SIG-M5 (cell line): ENCODE measurements at regions not wholly inside any gene's neighbourhood (a gene's known extent, or its start where the extent isn't known, plus 50 kb on each side); places are given as distances from the start of the nearest gene placed in this dataset.

Source experiments
- DNase-seq: peaks from one replicate; lab custom pipeline; 2025; lab: John Stamatoyannopoulos, UW

GRCh38 chr12:97093187-97093683 lies 186.2 kb downstream of the NEDD1 start:
- DNase-seq, result no peak

- no peak for DNase-seq
Measured at GRCh38 chr12:97097734-97098133, 190.7 kb downstream of the NEDD1 start.

- no peak for DNase-seq
Measured at GRCh38 chr12:97109441-97109840, 202.4 kb downstream of the NEDD1 start.

- no peak for DNase-seq
Measured at GRCh38 chr12:97112136-97112535, 205.1 kb downstream of the NEDD1 start.

- DNase-seq, result no peak
Measured at GRCh38 chr12:97118796-97119375, 211.8 kb downstream of the NEDD1 start.

- no peak for DNase-seq
Measured at GRCh38 chr12:97127061-97127460, 220.0 kb downstream of the NEDD1 start.

- DNase-seq, result no peak
Measured at GRCh38 chr12:97131220-97131981, 224.3 kb downstream of the NEDD1 start.

GRCh38 chr12:97132270-97132669 lies 225.2 kb downstream of the NEDD1 start:
- DNase-seq, result no peak

GRCh38 chr12:97134495-97134894 lies 227.4 kb downstream of the NEDD1 start:
- no peak for DNase-seq

GRCh38 chr12:97140355-97140754 lies 233.3 kb downstream of the NEDD1 start:
- no peak for DNase-seq

- no peak for DNase-seq
Measured at GRCh38 chr12:97142737-97143410, 235.8 kb downstream of the NEDD1 start.

- no peak for DNase-seq
Measured at GRCh38 chr12:97148941-97149559, 242.0 kb downstream of the NEDD1 start.

GRCh38 chr12:97151481-97151880 lies 244.4 kb downstream of the NEDD1 start:
- no peak for DNase-seq

- no peak for DNase-seq
Measured at GRCh38 chr12:97159377-97159776, 252.3 kb downstream of the NEDD1 start.

GRCh38 chr12:97160277-97160676 lies 253.2 kb downstream of the NEDD1 start:
- no peak for DNase-seq

- no peak for DNase-seq
Measured at GRCh38 chr12:97162173-97162572, 255.1 kb downstream of the NEDD1 start.

- no peak for DNase-seq
Measured at GRCh38 chr12:97164936-97165335, 257.9 kb downstream of the NEDD1 start.

GRCh38 chr12:97167598-97167997 lies 260.5 kb downstream of the NEDD1 start:
- no peak for DNase-seq

- no peak for DNase-seq
Measured at GRCh38 chr12:97168804-97169203, 261.7 kb downstream of the NEDD1 start.

- DNase-seq, result no peak
Measured at GRCh38 chr12:97169889-97170567, 263.0 kb downstream of the NEDD1 start.

GRCh38 chr12:97173688-97174410 lies 266.8 kb downstream of the NEDD1 start:
- no peak for DNase-seq
